Large intestine (tissue), 3 donors: ENCODE measurements at regions not wholly inside any gene's neighbourhood (a gene's known extent, or its start where the extent isn't known, plus 50 kb on each side); places are given as distances from the start of the nearest gene placed in this dataset.

Source experiments
- DNase-seq, 2 donors: peaks; one replicate each; pipeline versions ENCODE4 v3.0.0 to v3.0.0-alpha.2; 2013
- H3K27ac ChIP-seq: one replicate; pipeline ENCODE4 v1.5.1; 2013; ENCODE audit warnings: low read length
- H3K27me3 ChIP-seq: 2 replicates; pipeline ENCODE4 v1.6.1; 2013; ENCODE audit warnings: low read length; ENCODE audit not compliant: control insufficient read depth, insufficient read depth
- H3K36me3 ChIP-seq: 2 replicates; pipeline ENCODE4 v1.6.1; 2013; ENCODE audit warnings: low read length; ENCODE audit not compliant: control insufficient read depth, insufficient read depth
- H3K4me1 ChIP-seq: one replicate; pipeline ENCODE4 v1.6.1; 2013; ENCODE audit warnings: low read length; ENCODE audit not compliant: control insufficient read depth, insufficient read depth
- H3K4me3 ChIP-seq: one replicate; pipeline ENCODE4 v1.5.1; 2013; ENCODE audit warnings: low read length
- H3K9me3 ChIP-seq: one replicate; pipeline ENCODE4 v1.6.1; 2013; ENCODE audit warnings: mild to moderate bottlenecking, low read depth, low read length, moderate library complexity; ENCODE audit not compliant: control insufficient read depth
- WGBS: methylation state at CpG from one replicate; pipeline ENCODE4 v1.1.5; 2013; ENCODE audit warnings: low lambda C conversion rate; ENCODE audit not compliant: insufficient coverage; 5-methylcytosine and 5-hydroxymethylcytosine counted together

DNA sequence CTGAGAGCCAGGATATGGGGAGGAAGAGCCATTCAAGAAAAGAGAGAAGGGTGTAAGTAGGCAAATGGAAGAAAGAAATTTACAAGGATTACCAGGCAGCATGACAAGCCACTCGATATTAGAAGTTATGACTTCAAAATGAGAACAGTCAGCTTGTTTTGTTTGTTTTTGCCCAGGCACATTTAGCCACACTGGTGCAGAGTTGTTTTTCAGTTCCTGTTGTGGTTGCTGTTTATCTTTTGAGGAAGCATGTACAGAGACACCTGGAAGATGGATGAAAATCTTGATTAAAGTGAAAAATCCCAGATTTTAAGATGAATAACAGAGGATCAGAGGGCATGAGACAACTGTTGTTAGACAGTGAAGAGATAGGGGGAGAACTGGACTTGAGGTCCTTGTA is 199.1 kb downstream of the MTRR start:
- no peak for DNase-seq
- no peaks in the 10 kb centered on the region for H3K9me3 ChIP-seq
- no peak overlapping the region for H3K27ac ChIP-seq
- H3K36me3 ChIP-seq: no peaks in the 10 kb centered on the region
- H3K27me3 ChIP-seq: no peaks in the 10 kb centered on the region
- WGBS: no CpG with 5 or more reads among the region's 1 CpG
- H3K4me3 ChIP-seq: no peak overlapping the region
- no peaks in the 10 kb centered on the region for H3K4me1 ChIP-seq

DNA sequence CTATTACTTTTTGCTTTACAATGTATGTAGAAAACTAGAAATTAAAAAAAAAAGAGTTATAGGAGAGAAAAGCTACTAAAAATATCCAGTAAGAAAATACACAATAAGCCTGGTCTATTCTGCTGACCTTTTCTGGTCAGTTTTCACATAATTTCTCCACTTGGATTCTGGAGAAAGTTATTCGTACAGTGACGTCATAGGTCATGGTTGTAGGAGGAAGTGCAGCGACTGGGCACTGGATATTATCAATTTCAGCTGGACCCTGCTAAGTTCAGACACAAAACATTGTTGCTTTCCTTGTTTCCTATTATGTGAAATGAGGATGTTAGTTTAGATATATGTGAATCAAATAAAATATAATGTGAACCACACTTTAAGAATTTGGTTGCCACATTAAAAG is 201.2 kb downstream of the MTRR start:
- Histone ChIP-seq H3K27ac (no peak overlapping the region), H3K27me3 (no peaks in the 10 kb centered on the region), H3K36me3 (no peaks in the 10 kb centered on the region), H3K4me3 (no peak overlapping the region), H3K9me3 (no peaks in the 10 kb centered on the region), H3K4me1 (no peaks in the 10 kb centered on the region)
- WGBS: no CpG with 5 or more reads among the region's 3 CpGs
- no peak for DNase-seq

DNA sequence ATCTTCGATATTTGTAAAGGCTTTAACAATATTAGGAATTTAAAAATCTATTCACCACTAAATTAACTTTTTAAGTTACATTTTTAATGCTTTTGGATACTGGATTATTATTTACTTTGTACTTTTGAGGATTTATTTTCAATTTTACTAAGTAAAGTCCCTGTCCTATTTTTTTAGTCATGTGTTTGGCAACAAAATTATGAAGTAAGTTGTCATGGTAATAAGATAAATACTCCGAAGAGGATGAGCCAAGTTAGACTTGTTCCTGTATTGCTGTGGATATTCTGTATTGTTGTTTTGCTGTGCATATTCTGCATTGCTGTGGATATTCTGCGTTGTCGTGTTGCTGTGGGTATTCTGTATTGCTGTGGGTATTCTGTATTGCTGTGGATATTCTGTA is 210.1 kb downstream of the MTRR start:
- H3K9me3 ChIP-seq: no peaks in the 10 kb centered on the region
- H3K36me3 ChIP-seq: no peaks in the 10 kb centered on the region
- H3K4me3 ChIP-seq: no peak overlapping the region
- 100% methylated on average over 1 of the region's 4 CpGs for WGBS
- H3K27me3 ChIP-seq: no peaks in the 10 kb centered on the region
- DNase-seq: no peak
- H3K27ac ChIP-seq: no peak overlapping the region
- H3K4me1 ChIP-seq: no peaks in the 10 kb centered on the region

DNA sequence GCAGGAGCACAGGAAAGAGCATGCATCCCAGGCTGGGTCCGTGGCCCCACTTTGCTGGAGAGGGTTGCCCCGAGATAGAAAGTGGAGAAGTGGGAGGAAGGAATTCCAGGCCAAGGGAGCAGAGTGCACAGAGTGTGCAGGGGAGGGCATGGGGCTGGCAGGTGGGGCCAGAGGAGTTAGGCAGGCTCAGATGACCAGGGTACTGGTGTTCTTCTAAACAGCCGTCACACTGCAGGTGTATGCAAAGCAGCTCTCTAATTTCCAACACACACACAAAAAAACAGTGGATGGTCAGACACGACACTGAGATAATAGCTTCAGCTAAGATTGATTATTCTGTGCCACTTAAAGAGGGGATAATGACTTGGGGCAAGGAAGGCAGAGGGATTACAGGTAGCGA is 212.2 kb downstream of the MTRR start:
- WGBS: 80% methylated on average over 1 of the region's 5 CpGs
- no peak for DNase-seq
- H3K27me3 ChIP-seq: no peaks in the 10 kb centered on the region
- no peaks in the 10 kb centered on the region for H3K4me1 ChIP-seq
- no peaks in the 10 kb centered on the region for H3K36me3 ChIP-seq
- H3K4me3 ChIP-seq: no peak overlapping the region
- H3K9me3 ChIP-seq: no peaks in the 10 kb centered on the region
- no peak overlapping the region for H3K27ac ChIP-seq

DNA sequence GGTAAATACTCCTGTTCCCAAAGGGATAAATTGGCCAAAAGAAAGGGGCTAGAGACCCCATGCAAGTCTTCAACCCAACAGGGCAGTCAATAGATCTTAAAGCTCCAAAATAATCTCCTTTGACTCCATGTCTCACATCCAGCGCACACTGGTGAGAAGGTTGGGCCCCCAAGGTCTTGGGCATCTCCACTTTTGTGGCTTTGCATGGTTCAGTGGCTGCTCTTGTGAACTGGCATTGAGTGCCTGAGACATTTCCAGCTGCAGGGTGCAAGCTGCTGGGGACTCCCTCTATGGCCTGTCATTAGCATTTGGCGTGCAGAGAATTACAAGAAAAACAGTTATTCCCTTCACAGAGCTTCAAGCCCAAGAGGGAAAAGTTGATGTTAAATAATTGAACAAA is 224.7 kb downstream of the MTRR start:
- H3K27ac ChIP-seq: no peak overlapping the region

DNA sequence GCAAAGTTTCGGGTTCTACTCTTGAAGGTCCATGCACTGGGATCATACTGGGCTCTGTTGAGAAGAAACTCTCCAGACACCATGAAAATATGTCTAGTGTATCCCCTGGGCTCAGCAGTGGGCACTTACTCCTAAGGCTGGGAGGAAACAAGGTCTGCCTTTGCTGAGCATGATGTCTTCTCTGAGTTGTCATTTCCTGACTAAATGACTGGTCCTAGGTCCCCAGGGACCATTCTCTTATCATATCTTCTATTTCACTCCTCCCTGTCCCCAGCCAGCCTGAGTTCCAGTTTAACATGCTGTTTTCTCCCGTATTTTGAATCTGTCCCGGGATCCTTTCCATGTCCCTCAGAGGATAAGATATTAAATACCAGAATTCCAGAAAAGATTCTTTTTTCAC is 225.4 kb downstream of the MTRR start:
- Histone ChIP-seq H3K9me3 (no peaks in the 10 kb centered on the region), H3K27ac (no peak overlapping the region), H3K27me3 (no peaks in the 10 kb centered on the region), H3K36me3 (no peaks in the 10 kb centered on the region), H3K4me1 (no peaks in the 10 kb centered on the region), H3K4me3 (no peak overlapping the region)
- WGBS: no CpG with 5 or more reads among the region's 3 CpGs
- DNase-seq: no peak

More for the DNA sequence above, 224.7 kb downstream of the MTRR start:
- H3K4me3 ChIP-seq: no peak overlapping the region
- no peaks in the 10 kb centered on the region for H3K36me3 ChIP-seq
- H3K9me3 ChIP-seq: no peaks in the 10 kb centered on the region
- no peak for DNase-seq
- H3K4me1 ChIP-seq: no peaks in the 10 kb centered on the region
- no CpG with 5 or more reads among the region's 2 CpGs for WGBS
- H3K27me3 ChIP-seq: no peaks in the 10 kb centered on the region

DNA sequence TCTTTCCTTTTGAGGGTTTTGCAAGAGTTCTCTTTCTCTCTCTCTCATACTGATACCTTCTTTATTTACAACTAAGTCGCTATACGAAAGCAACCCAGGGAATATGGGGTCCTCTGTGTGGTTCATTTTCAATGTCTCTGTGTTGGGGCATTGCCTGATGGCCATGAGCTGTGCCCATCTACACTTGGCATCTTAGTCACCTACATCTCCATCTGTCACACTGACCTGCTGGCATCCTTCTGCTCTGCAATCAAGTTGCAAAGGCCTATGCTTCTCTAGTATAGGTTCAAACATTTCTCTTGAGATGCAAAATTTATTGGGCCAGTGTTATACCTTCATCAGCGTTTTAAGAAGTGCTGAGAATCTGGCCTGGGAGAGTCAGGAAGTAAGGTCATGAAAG is 228.2 kb downstream of the MTRR start:
- DNase-seq: no peak
- Histone ChIP-seq H3K4me1 (no peaks in the 10 kb centered on the region), H3K27ac (no peak overlapping the region), H3K4me3 (no peak overlapping the region), H3K36me3 (no peaks in the 10 kb centered on the region), H3K9me3 (no peaks in the 10 kb centered on the region), H3K27me3 (no peaks in the 10 kb centered on the region)
- WGBS: 100% methylated on average over 1 of the region's 3 CpGs

DNA sequence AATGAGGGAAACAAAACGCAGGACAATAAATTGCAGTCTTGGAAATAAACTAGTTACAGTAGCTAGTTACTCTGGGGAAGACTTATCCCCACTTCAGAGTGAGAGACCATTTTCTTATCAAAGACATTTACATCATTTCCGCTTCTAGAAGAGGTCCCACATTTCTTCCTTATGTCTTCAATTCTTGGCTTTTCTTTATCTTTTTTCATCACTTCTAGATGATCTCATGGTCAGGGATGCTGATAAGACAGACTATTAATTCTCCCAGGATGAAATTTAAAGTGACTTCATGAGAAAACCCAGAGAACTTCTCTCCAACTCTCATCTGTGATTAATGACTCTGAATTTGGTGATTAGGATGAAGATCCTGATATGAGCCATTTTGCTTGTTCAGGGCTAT is 229.1 kb downstream of the MTRR start:
- H3K27ac ChIP-seq: no peak overlapping the region
- WGBS: 90% methylated on average over 2 of the region's 2 CpGs
- no peaks in the 10 kb centered on the region for H3K36me3 ChIP-seq

DNA sequence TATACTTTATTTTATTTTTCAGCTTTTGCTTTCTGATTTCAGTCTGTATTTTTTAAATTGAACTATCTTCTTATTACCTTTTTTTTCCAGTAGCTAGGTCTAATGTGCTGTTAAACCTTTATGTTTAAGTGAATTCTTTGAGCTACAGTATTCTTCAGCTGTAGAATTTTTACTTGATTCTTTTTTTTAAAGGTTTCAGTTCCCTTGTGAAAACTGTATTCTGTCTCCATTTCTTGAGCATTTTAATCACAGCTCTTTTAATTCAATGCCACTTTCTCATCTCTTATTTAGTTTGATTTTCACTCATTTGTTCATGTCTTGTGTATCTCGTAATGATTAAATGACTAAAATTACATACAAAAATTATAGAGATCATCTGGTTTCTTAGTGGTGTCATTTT is 233.8 kb downstream of the MTRR start:
- DNase-seq: no peak

More for the DNA sequence above, 229.1 kb downstream of the MTRR start:
- no peaks in the 10 kb centered on the region for H3K9me3 ChIP-seq
- no peaks in the 10 kb centered on the region for H3K27me3 ChIP-seq
- H3K4me1 ChIP-seq: no peaks in the 10 kb centered on the region
- DNase-seq: peak in 1 of 2 donors; percentile 5
- no peak overlapping the region for H3K4me3 ChIP-seq

DNA sequence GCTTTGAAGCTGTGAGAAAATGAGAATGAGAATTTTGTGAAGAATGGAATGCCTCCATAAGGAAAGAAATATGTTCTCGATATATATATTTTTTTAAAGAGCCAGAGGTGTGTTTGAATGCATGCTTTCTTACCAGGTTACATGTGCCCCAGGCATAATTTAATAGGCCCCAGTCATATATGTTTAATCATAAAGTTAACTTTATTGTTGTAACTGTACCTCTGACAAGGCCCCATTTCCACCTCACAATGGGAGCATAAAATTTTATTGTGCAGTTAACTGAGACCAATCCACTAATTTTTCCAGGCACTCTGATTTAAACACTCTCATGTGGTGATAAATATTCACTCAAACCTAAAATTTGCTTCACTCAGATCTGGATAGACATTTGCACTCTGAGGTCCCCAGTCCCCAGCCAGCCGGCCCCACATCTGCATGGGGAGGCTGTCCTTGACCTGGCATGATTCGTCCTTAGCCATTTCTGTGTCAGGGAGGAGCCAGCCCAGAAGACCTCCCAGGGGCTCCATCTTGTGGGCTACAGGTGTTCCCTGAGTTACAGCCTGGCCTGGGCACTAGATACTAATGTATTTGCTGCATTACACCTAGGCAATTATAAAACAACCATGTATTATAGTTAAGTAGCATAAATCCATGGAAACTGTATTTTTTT is 245.8 kb downstream of the MTRR start:
- WGBS: no CpG with 5 or more reads among the region's 3 CpGs
- Histone ChIP-seq H3K4me3 (no peak overlapping the region), H3K27ac (no peak overlapping the region), H3K27me3 (no peaks in the 10 kb centered on the region), H3K36me3 (no peaks in the 10 kb centered on the region), H3K4me1 (no peaks in the 10 kb centered on the region), H3K9me3 (no peaks in the 10 kb centered on the region)
- DNase-seq: no peak

More for the DNA sequence above, 233.8 kb downstream of the MTRR start:
- Histone ChIP-seq H3K27me3 (no peaks in the 10 kb centered on the region), H3K4me3 (no peak overlapping the region), H3K9me3 (no peaks in the 10 kb centered on the region), H3K4me1 (no peaks in the 10 kb centered on the region), H3K27ac (no peak overlapping the region), H3K36me3 (no peaks in the 10 kb centered on the region)
- 75% methylated on average over 1 of the region's 1 CpG for WGBS

DNA sequence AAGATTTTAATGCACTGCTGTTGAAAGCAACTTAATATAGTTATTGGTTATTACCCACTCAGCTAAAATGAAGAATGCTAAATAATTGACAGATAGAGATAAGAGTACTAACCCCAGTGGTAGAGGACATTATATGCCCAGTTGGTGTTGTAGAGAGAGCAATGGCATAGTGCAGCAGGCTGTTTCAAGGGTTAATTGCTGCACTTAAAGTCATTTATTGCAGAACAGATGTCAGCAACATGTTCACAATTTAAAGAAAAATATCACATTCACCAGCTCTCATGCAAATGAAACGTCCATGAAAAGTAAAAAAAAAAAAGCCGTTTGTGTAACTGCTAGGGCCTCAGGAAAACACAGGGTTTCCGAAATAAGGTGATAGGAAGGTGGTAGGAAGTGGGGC is 254.6 kb downstream of the MTRR start:
- Histone ChIP-seq H3K36me3 (no peaks in the 10 kb centered on the region), H3K27me3 (no peaks in the 10 kb centered on the region), H3K27ac (no peak overlapping the region), H3K4me1 (no peaks in the 10 kb centered on the region), H3K9me3 (no peaks in the 10 kb centered on the region), H3K4me3 (no peak overlapping the region)
- 64% methylated on average over 2 of the region's 3 CpGs for WGBS
- DNase-seq: no peak
